Stimulated activated naive CD8-positive, alpha-beta T cell treated with anti-CD3 and anti-CD28 coated beads, Interleukin-15, Interleukin-2, amounts not matched to agents 100 U/mL and 50 U/mL, for 24 hours (primary cell): ENCODE measurements at regions not wholly inside any gene's neighbourhood (a gene's known extent, or its start where the extent isn't known, plus 50 kb on each side); places are given as distances from the start of the nearest gene placed in this dataset.

Experiments used
- ATAC-seq: fragments of 150-1000 bp; cut with Tn5 transposase; one replicate; pipeline ENCODE4 v1.10.0; 2021
- DNase-seq: peaks from one replicate; pipeline ENCODE4 v3.0.0; 2021

- no peak for ATAC-seq
- DNase-seq: no peak
Measured at GRCh38 chr3:43783987-43784639, 93.4 kb downstream of the ABHD5 start.

GRCh38 chr3:43784640-43785011 is 93.9 kb downstream of the ABHD5 start:
- DNase-seq (no peak), ATAC-seq (no peak)

GRCh38 chr3:43785551-43785950 is 94.8 kb downstream of the ABHD5 start:
- ATAC-seq: no peak
- DNase-seq: no peak

GRCh38 chr3:43786102-43786501 is 95.4 kb downstream of the ABHD5 start:
- ATAC-seq: no peak
- DNase-seq: no peak

- DNase-seq: no peak
- no peak for ATAC-seq
Measured at GRCh38 chr3:43786526-43787305, 96.0 kb downstream of the ABHD5 start.

GRCh38 chr3:43787330-43787729 is 96.6 kb downstream of the ABHD5 start:
- ATAC-seq: no peak
- no peak for DNase-seq

GRCh38 chr3:43789028-43789427 is 98.3 kb downstream of the ABHD5 start:
- no peak for DNase-seq
- no peak for ATAC-seq

- DNase-seq: no peak
- no peak for ATAC-seq
Measured at GRCh38 chr3:43790060-43790459, 99.3 kb downstream of the ABHD5 start.

- ATAC-seq (no peak), DNase-seq (no peak)
Measured at GRCh38 chr3:43790476-43790875, 99.7 kb downstream of the ABHD5 start.

- ATAC-seq: no peak
- no peak for DNase-seq
Measured at GRCh38 chr3:43791246-43791645, 100.5 kb downstream of the ABHD5 start.

GRCh38 chr3:43792904-43793303 is 102.2 kb downstream of the ABHD5 start:
- ATAC-seq (no peak), DNase-seq (no peak)

- ATAC-seq: no peak
- DNase-seq: no peak
Measured at GRCh38 chr3:43793648-43794372, 103.1 kb downstream of the ABHD5 start.

GRCh38 chr3:43794776-43795175 is 104.0 kb downstream of the ABHD5 start:
- DNase-seq: no peak
- ATAC-seq: no peak

GRCh38 chr3:43795491-43795890 is 104.8 kb downstream of the ABHD5 start:
- DNase-seq: no peak
- no peak for ATAC-seq

GRCh38 chr3:43796041-43796596 is 105.4 kb downstream of the ABHD5 start:
- no peak for ATAC-seq
- DNase-seq: no peak

GRCh38 chr3:43797794-43798193 is 107.1 kb downstream of the ABHD5 start:
- ATAC-seq (no peak), DNase-seq (no peak)

GRCh38 chr3:43810797-43811196 is 120.1 kb downstream of the ABHD5 start:
- no peak for DNase-seq
- no peak for ATAC-seq

GRCh38 chr3:43814461-43814860 is 123.7 kb downstream of the ABHD5 start:
- no peak for ATAC-seq

GRCh38 chr3:43816372-43816771 is 125.6 kb downstream of the ABHD5 start:
- DNase-seq (no peak), ATAC-seq (no peak)

More at GRCh38 chr3:43814461-43814860, 123.7 kb downstream of the ABHD5 start:
- no peak for DNase-seq

GRCh38 chr3:43817064-43817463 is 126.3 kb downstream of the ABHD5 start:
- no peak for ATAC-seq
- no peak for DNase-seq

- no peak for DNase-seq
- peak; percentile 72 for ATAC-seq
Measured at GRCh38 chr3:43817825-43818224, 127.1 kb downstream of the ABHD5 start.

GRCh38 chr3:43818229-43818628 is 127.5 kb downstream of the ABHD5 start:
- DNase-seq: no peak
- no peak for ATAC-seq
